ENCODE measurements at regions not wholly inside any gene's neighbourhood (a gene's known extent, or its start where the extent isn't known, plus 50 kb on each side); places are given as distances from the start of the nearest gene placed in this dataset.

- no peaks in the 10 kb centered on the region for H3K27me3 ChIP-seq (ENCODE audit: control insufficient read depth, insufficient read depth, low read length)
- FAIRE-seq = no peak
- no peaks in the 10 kb centered on the region for H3K4me1 ChIP-seq (ENCODE audit: control insufficient read depth in 2 of 3, insufficient read depth in 2 of 3, low read depth in 1 of 3, low read length in 3 of 3)
- DNase-seq = no peak
- H3K36me3 ChIP-seq (ENCODE audit: control insufficient read depth in 2 of 3, insufficient read depth in 3 of 3, low read length in 3 of 3) = no peaks in the 10 kb centered on the region
- H3K9ac ChIP-seq (ENCODE audit: low read length in 3 of 3) = no peak overlapping the region
- H3K4me3 ChIP-seq (ENCODE audit: low read length in 3 of 3) = no peak overlapping the region
- TF ChIP-seq CTCF (IDR thresholded peaks at IDR 0.05; ENCODE audit: borderline replicate concordance, extremely low read depth, insufficient read depth) = no peak
- H3K9me3 ChIP-seq (ENCODE audit: control insufficient read depth in 2 of 3, insufficient read depth in 1 of 3, low read length in 3 of 3) = no peaks in the 10 kb centered on the region
- intact Hi-C loops (cut with DNase I) = no loop called here
- H3K27ac ChIP-seq (ENCODE audit: low read depth in 2 of 2, low read length in 2 of 2) = no peak overlapping the region
Observed at GRCh38 chr1:87885278-87886025, 556.8 kb downstream of the LMO4 start.

GRCh38 chr1:87887100-87887499, 558.4 kb downstream of the LMO4 start:
- Histone ChIP-seq H3K4me3 (ENCODE audit: low read length in 3 of 3) (no peak overlapping the region), H3K36me3 (ENCODE audit: control insufficient read depth in 2 of 3, insufficient read depth in 3 of 3, low read length in 3 of 3) (no peaks in the 10 kb centered on the region), H3K27me3 (ENCODE audit: control insufficient read depth, insufficient read depth, low read length) (no peaks in the 10 kb centered on the region), H3K27ac (ENCODE audit: low read depth in 2 of 2, low read length in 2 of 2) (no peak overlapping the region), H3K9ac (ENCODE audit: low read length in 3 of 3) (no peak overlapping the region), H3K9me3 (ENCODE audit: control insufficient read depth in 2 of 3, insufficient read depth in 1 of 3, low read length in 3 of 3) (no peaks in the 10 kb centered on the region), H3K4me1 (ENCODE audit: control insufficient read depth in 2 of 3, insufficient read depth in 2 of 3, low read depth in 1 of 3, low read length in 3 of 3) (no peaks in the 10 kb centered on the region)
- no peak for FAIRE-seq
- TF ChIP-seq CTCF (IDR thresholded peaks at IDR 0.05; ENCODE audit: borderline replicate concordance, extremely low read depth, insufficient read depth) = no peak
- DNase-seq = no peak
- intact Hi-C loops (cut with DNase I) = no loop called here

- H3K9ac ChIP-seq (ENCODE audit: low read length in 3 of 3) = no peak overlapping the region
- H3K4me1 ChIP-seq (ENCODE audit: control insufficient read depth in 2 of 3, insufficient read depth in 2 of 3, low read depth in 1 of 3, low read length in 3 of 3) = no peaks in the 10 kb centered on the region
- H3K9me3 ChIP-seq (ENCODE audit: control insufficient read depth in 2 of 3, insufficient read depth in 1 of 3, low read length in 3 of 3) = no peaks in the 10 kb centered on the region
- intact Hi-C loops (cut with DNase I) = no loop called here
- no peak overlapping the region for H3K4me3 ChIP-seq (ENCODE audit: low read length in 3 of 3)
- no peak overlapping the region for H3K27ac ChIP-seq (ENCODE audit: low read depth in 2 of 2, low read length in 2 of 2)
- no peaks in the 10 kb centered on the region for H3K27me3 ChIP-seq (ENCODE audit: control insufficient read depth, insufficient read depth, low read length)
- peak in 2 of 5 donors; percentile 15 to 50 for DNase-seq
- H3K36me3 ChIP-seq (ENCODE audit: control insufficient read depth in 2 of 3, insufficient read depth in 3 of 3, low read length in 3 of 3) = no peaks in the 10 kb centered on the region
- TF ChIP-seq CTCF (IDR thresholded peaks at IDR 0.05; ENCODE audit: borderline replicate concordance, extremely low read depth, insufficient read depth) = no peak
- no peak for FAIRE-seq
Observed at GRCh38 chr1:87888446-87888845, 559.8 kb downstream of the LMO4 start.

- H3K4me1 ChIP-seq (ENCODE audit: control insufficient read depth in 2 of 3, insufficient read depth in 2 of 3, low read depth in 1 of 3, low read length in 3 of 3) = no peaks in the 10 kb centered on the region
- no peaks in the 10 kb centered on the region for H3K27me3 ChIP-seq (ENCODE audit: control insufficient read depth, insufficient read depth, low read length)
- DNase-seq (no peak), FAIRE-seq (no peak)
- no peak overlapping the region for H3K9ac ChIP-seq (ENCODE audit: low read length in 3 of 3)
- no peak overlapping the region for H3K27ac ChIP-seq (ENCODE audit: low read depth in 2 of 2, low read length in 2 of 2)
- intact Hi-C loops (cut with DNase I) = no loop called here
- no peaks in the 10 kb centered on the region for H3K36me3 ChIP-seq (ENCODE audit: control insufficient read depth in 2 of 3, insufficient read depth in 3 of 3, low read length in 3 of 3)
- H3K4me3 ChIP-seq (ENCODE audit: low read length in 3 of 3) = no peak overlapping the region
- no peak for TF ChIP-seq CTCF (IDR thresholded peaks at IDR 0.05; ENCODE audit: borderline replicate concordance, extremely low read depth, insufficient read depth)
- H3K9me3 ChIP-seq (ENCODE audit: control insufficient read depth in 2 of 3, insufficient read depth in 1 of 3, low read length in 3 of 3) = no peaks in the 10 kb centered on the region
Observed at GRCh38 chr1:87894062-87894461, 565.4 kb downstream of the LMO4 start.
